ENCODE measurements at regions not wholly inside any gene's neighbourhood (a gene's known extent, or its start where the extent isn't known, plus 50 kb on each side); places are given as distances from the start of the nearest gene placed in this dataset.

GRCh38 chr11:127800989-127801688, 786.2 kb downstream of the ETS1 start:
- TF ChIP-seq CTCF (conservative IDR thresholded peaks at IDR 0.05; ENCODE audit: low read depth, low read length) (no peak), POLR2A (IDR thresholded peaks at IDR 0.05; ENCODE audit: low read depth, low read length) (no peak), RAD21 (IDR thresholded peaks at IDR 0.05; ENCODE audit: low read length) (no peak), USF2 (IDR thresholded peaks at IDR 0.05; ENCODE audit: low read depth, low read length) (no peak), RFX5 (IDR thresholded peaks at IDR 0.05; ENCODE audit: low read depth, low read length) (no peak)
